ENCODE measurements at regions not wholly inside any gene's neighbourhood (a gene's known extent, or its start where the extent isn't known, plus 50 kb on each side); places are given as distances from the start of the nearest gene placed in this dataset.
A peak's percentile ranks its signal among the peaks of the same experiment; 100 is the strongest.

DNA sequence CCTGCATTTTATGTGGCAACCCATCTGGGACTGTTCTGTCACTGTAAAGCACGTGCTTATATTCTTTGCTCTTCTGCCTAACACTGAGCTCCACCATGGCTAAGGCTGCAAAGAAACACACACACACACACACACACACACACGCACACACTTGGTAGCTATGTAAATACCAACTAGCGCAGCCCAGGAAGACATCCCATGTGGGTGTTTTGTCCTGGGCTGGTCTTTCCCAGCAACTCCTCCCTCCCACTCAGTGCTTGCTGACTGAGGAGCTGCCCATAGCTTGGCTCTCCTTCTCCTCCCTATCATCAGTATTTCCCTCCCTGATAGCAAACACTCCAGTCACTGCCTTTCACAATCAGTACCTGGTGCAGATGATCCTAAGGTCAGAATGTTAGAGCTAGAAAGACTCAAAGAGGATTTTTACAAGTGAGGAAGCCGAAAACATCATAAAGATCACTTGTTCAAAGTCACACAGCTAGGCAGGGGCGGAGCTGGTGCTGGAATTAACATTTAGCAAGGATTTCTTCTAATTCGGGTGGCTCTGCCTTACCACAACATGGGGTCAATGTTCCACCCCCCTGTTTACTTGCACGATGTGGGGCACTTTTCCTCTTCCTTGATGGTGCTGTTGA lies 377.1 kb upstream of the TBL1XR1 start (continued):
- TF ChIP-seq POGZ (CRISPR knock-in tag; IDR thresholded peaks at IDR 0.05) (peak; percentile 53), GFI1 (CRISPR knock-in tag; IDR thresholded peaks at IDR 0.05; ENCODE audit: borderline replicate concordance) (0 out of 2 replicates have a peak, but pooled peaks have one; percentile 33), FOXA1 (IDR thresholded peaks at IDR 0.05) (no peak), FOXA1 (CRISPR knock-in tag; IDR thresholded peaks at IDR 0.05) (peak; percentile 93), ZNF331 (CRISPR knock-in tag; IDR thresholded peaks at IDR 0.05) (0 out of 2 replicates have a peak, but pooled peaks have one; percentile 30), ZNF263 (CRISPR knock-in tag; IDR thresholded peaks at IDR 0.05) (peak; percentile 50; the same call in 1 of the 2 replicates), ZNF468 (CRISPR knock-in tag; IDR thresholded peaks at IDR 0.05) (no peak), SALL1 (CRISPR knock-in tag; IDR thresholded peaks at IDR 0.05) (peak; percentile 54), EP300 (IDR thresholded peaks at IDR 0.05; ENCODE audit: low read depth in 2 of 2, low read length in 2 of 2) (peak in 1 of 2 experiments; percentile 33; a peak in 1 of 4 replicates), EP300 (CRISPR knock-in tag; IDR thresholded peaks at IDR 0.05; ENCODE audit: borderline replicate concordance) (no peak), JUN (CRISPR knock-in tag; IDR thresholded peaks at IDR 0.05) (0 out of 2 replicates have a peak, but pooled peaks have one; percentile 36), KDM3A (CRISPR knock-in tag; IDR thresholded peaks at IDR 0.05; ENCODE audit: low read depth) (no peak), ZNF264 (CRISPR knock-in tag; IDR thresholded peaks at IDR 0.05) (no peak), SP5 (CRISPR knock-in tag; IDR thresholded peaks at IDR 0.05; ENCODE audit: borderline replicate concordance, low read depth) (peak; percentile 11; the same call in 1 of the 2 replicates), MBD4 (IDR thresholded peaks at IDR 0.05; ENCODE audit: borderline replicate concordance, low read length) (no peak), LCORL (IDR thresholded peaks at IDR 0.05) (no peak), LCORL (CRISPR knock-in tag; IDR thresholded peaks at IDR 0.05) (peak; percentile 59; the same call in 1 of the 2 replicates), ZNF790 (CRISPR knock-in tag; IDR thresholded peaks at IDR 0.05; ENCODE audit: borderline replicate concordance) (no peak), ZNF292 (CRISPR knock-in tag; IDR thresholded peaks at IDR 0.05; ENCODE audit: borderline replicate concordance, low read depth) (peak; percentile 73; the same call in 1 of the 2 replicates), ZNF782 (CRISPR knock-in tag; IDR thresholded peaks at IDR 0.05; ENCODE audit: borderline replicate concordance) (0 out of 2 replicates have a peak, but pooled peaks have one; percentile 30), EHMT2 (IDR thresholded peaks at IDR 0.05; ENCODE audit: borderline replicate concordance, low read depth, low read length) (no peak), ZNF619 (CRISPR knock-in tag; IDR thresholded peaks at IDR 0.05) (no peak), ZNF841 (CRISPR knock-in tag; IDR thresholded peaks at IDR 0.05; ENCODE audit: borderline replicate concordance) (no peak), FOXO1 (CRISPR knock-in tag; IDR thresholded peaks at IDR 0.05) (0 out of 2 replicates have a peak, but pooled peaks have one; percentile 16), PHF21A (CRISPR knock-in tag; IDR thresholded peaks at IDR 0.05) (peak; percentile 74; the same call in 1 of the 2 replicates)
- TF ChIP-seq, protein P1, sequence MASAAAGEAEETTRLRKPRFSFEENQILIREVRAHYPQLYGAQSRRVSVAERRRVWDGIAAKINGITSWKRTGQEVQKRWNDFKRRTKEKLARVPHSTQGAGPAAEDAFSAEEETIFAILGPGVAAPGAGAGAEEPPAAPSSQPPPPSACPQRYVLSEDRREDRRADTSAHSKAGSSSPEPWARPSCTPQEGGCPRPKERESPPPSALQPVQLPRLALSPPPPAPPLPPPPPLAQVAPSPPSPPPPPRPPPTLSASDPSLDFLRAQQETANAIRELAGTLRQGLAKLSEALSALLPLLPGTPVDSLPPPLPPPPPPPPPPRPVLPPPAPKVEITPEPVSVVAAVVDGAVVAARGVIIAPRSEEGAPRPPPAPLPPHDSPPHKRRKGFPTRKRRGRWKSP (CRISPR knock-in tag; IDR thresholded peaks at IDR 0.05), result no peak
- TF ChIP-seq, protein P2, sequence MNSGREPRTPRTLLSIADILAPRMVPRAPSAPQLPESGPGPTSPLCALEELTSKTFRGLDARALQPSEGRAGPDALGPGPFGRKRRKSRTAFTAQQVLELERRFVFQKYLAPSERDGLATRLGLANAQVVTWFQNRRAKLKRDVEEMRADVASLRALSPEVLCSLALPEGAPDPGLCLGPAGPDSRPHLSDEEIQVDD (CRISPR knock-in tag; IDR thresholded peaks at IDR 0.05; ENCODE audit: borderline replicate concordance), result no peak
- TF ChIP-seq, protein P3, sequence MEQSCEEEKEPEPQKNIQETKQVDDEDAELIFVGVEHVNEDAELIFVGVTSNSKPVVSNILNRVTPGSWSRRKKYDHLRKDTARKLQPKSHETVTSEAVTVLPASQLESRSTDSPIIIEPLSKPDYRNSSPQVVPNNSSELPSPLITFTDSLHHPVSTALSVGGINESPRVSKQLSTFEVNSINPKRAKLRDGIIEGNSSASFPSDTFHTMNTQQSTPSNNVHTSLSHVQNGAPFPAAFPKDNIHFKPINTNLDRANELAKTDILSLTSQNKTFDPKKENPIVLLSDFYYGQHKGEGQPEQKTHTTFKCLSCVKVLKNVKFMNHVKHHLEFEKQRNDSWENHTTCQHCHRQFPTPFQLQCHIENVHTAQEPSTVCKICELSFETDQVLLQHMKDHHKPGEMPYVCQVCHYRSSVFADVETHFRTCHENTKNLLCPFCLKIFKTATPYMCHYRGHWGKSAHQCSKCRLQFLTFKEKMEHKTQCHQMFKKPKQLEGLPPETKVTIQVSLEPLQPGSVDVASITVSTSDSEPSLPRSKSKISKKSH (CRISPR knock-in tag; IDR thresholded peaks at IDR 0.05; ENCODE audit: borderline replicate concordance), result no peak
